GM23338 (cell line): ENCODE measurements at regions not wholly inside any gene's neighbourhood (a gene's known extent, or its start where the extent isn't known, plus 50 kb on each side); places are given as distances from the start of the nearest gene placed in this dataset.

ENCODE experiments used
- ATAC-seq: fragments of 200-7000 bp; cut with Tn5 transposase; 3 replicates; pipeline ENCODE4 v1.9.1; 2020
- DNase-seq: peaks from one replicate; pipeline ENCODE4 v3.0.0-alpha.2; 2015; ENCODE audit warnings: low spot score
- H2AFZ ChIP-seq: fragments of 200-600 bp; sonication (generic); 2 replicates; pipeline ENCODE4 v1.8.0; 2016; ENCODE audit warnings: antibody characterized with exemption, mild to moderate bottlenecking, moderate library complexity
- H3F3A ChIP-seq: fragments of 200-600 bp; sonication (generic); replicated peaks from 2 replicates; pipeline ENCODE4 v1.8.0; 2017; ENCODE audit warnings: antibody characterized with exemption, mixed run types, low read depth
- H3K27ac ChIP-seq: fragments of 200-600 bp; sonication (generic); 2 replicates; pipeline ENCODE4 v1.6.1; 2016; ENCODE audit warnings: low read depth
- H3K27me3 ChIP-seq: fragments of 200-600 bp; sonication (generic); 2 replicates; pipeline ENCODE4 v1.8.0; 2016; ENCODE audit warnings: mild to moderate bottlenecking, mixed run types, moderate library complexity; ENCODE audit not compliant: insufficient read depth
- H3K36me3 ChIP-seq: fragments of 200-600 bp; sonication (generic); 2 replicates; pipeline ENCODE4 v1.8.0; 2016; ENCODE audit warnings: mild to moderate bottlenecking; ENCODE audit not compliant: insufficient read depth
- H3K4me1 ChIP-seq: fragments of 200-600 bp; sonication (generic); 2 replicates; pipeline ENCODE4 v1.8.0; 2016; ENCODE audit warnings: mild to moderate bottlenecking, moderate library complexity; ENCODE audit not compliant: insufficient read depth
- H3K4me2 ChIP-seq: fragments of 200-600 bp; sonication (generic); 2 replicates; pipeline ENCODE4 v1.7.1; 2017; ENCODE audit warnings: mixed run types
- H3K4me3 ChIP-seq: fragments of 200-600 bp; sonication (generic); 2 replicates; pipeline ENCODE4 v1.6.1; 2016; ENCODE audit warnings: mixed run types
- H3K79me2 ChIP-seq: fragments of 200-600 bp; sonication (generic); replicated peaks from 2 replicates; pipeline ENCODE4 v1.8.0; 2017; ENCODE audit warnings: mild to moderate bottlenecking; ENCODE audit not compliant: insufficient read depth
- H3K9me2 ChIP-seq: fragments of 200-600 bp; sonication (generic); 2 replicates; pipeline ENCODE4 v1.8.0; 2017; ENCODE audit not compliant: insufficient read depth
- H4K20me1 ChIP-seq: fragments of 200-600 bp; sonication (generic); replicated peaks from 2 replicates; pipeline ENCODE4 v1.8.0; 2017; ENCODE audit warnings: mild to moderate bottlenecking; ENCODE audit not compliant: insufficient read depth
- H3K27ac Mint-ChIP-seq: 2 replicates; pipeline ENCODE4 v1.8.0; 2020; ENCODE audit warnings: inconsistent platforms, mild to moderate bottlenecking, moderate library complexity, mixed read lengths
- H3K27me3 Mint-ChIP-seq: 3 replicates; pipeline ENCODE4 v1.8.0; 2022; ENCODE audit warnings: low read depth, mild to moderate bottlenecking, moderate library complexity, mixed read lengths, inconsistent platforms; ENCODE audit not compliant: insufficient read depth, poor library complexity
- H3K36me3 Mint-ChIP-seq: 3 replicates; pipeline ENCODE4 v1.8.0; 2021; ENCODE audit warnings: low read depth, mild to moderate bottlenecking, inconsistent platforms, moderate library complexity, mixed read lengths
- H3K4me1 Mint-ChIP-seq: 3 replicates; pipeline ENCODE4 v1.8.0; 2020; ENCODE audit warnings: mild to moderate bottlenecking, inconsistent platforms, mixed read lengths
- H3K4me3 Mint-ChIP-seq: 3 replicates; pipeline ENCODE4 v1.8.0; 2021; ENCODE audit warnings: moderate library complexity, mild to moderate bottlenecking, inconsistent platforms, mixed read lengths
- H3K9me3 Mint-ChIP-seq: 3 replicates; pipeline ENCODE4 v1.8.0; 2020; ENCODE audit warnings: moderate library complexity, mild to moderate bottlenecking, inconsistent platforms, mixed read lengths
- CREB1 ChIP-seq: fragments of 250-450 bp; sonication (Bioruptor Pico); IDR thresholded peaks from 2 replicates; pipeline ENCODE4 v1.5.0; 2020; ENCODE audit warnings: low read depth, mild to moderate bottlenecking, moderate library complexity
- EZH2 ChIP-seq: fragments of 200-600 bp; sonication (generic); IDR thresholded peaks from one replicate; pipeline ENCODE4 v1.8.0; 2017; ENCODE audit warnings: antibody characterized with exemption, mild to moderate bottlenecking, low read depth; ENCODE audit not compliant: unreplicated experiment
- EZH2phosphoT487 ChIP-seq: fragments of 200-600 bp; sonication (generic); IDR thresholded peaks from one replicate; pipeline ENCODE4 v1.8.1; 2018; ENCODE audit warnings: antibody characterized with exemption; ENCODE audit not compliant: unreplicated experiment
- JUNB ChIP-seq: IDR thresholded peaks from one replicate; pipeline ENCODE4 v1.6.1; 2016; ENCODE audit warnings: antibody characterized with exemption; ENCODE audit not compliant: unreplicated experiment
- NANOG ChIP-seq: IDR thresholded peaks from 2 replicates; pipeline ENCODE4 v1.6.1; 2016; ENCODE audit warnings: antibody characterized with exemption, borderline replicate concordance
- POLR2AphosphoS5 ChIP-seq: IDR thresholded peaks from 2 replicates; pipeline ENCODE4 v1.6.1; 2016; ENCODE audit warnings: antibody characterized with exemption, low read depth
- STAT1 ChIP-seq: IDR thresholded peaks from one replicate; pipeline ENCODE4 v1.6.1; 2016; ENCODE audit warnings: antibody characterized with exemption; ENCODE audit not compliant: unreplicated experiment
- ZNF114 ChIP-seq: fragments of 250-450 bp; sonication (Bioruptor Pico); IDR thresholded peaks from 2 replicates; pipeline ENCODE4 v1.5.0; 2020; ENCODE audit warnings: mild to moderate bottlenecking, moderate library complexity
- ZNF331 ChIP-seq: fragments of 250-450 bp; sonication (Bioruptor Pico); IDR thresholded peaks from 2 replicates; pipeline ENCODE4 v1.5.0; 2020; ENCODE audit warnings: low read depth, mild to moderate bottlenecking, moderate library complexity
- TF ChIP-seq, protein P1 (sequence below), 2 experiments: fragments of 200-600 bp in 1 of 2; sonication (generic) in 1 of 2; conservative IDR thresholded peaks; 2 replicates each; pipeline versions ENCODE4 v1.5.1 to v1.6.1; 2016 to 2017; ENCODE audit warnings: antibody characterized with exemption in 2 of 2, low read depth in 2 of 2, mild to moderate bottlenecking in 2 of 2, moderate library complexity in 1 of 2
- TF ChIP-seq, protein P2 (sequence below): fragments of 250-450 bp; sonication (Bioruptor Pico); IDR thresholded peaks from 2 replicates; pipeline ENCODE4 v1.5.0; 2020; ENCODE audit warnings: mild to moderate bottlenecking, moderate library complexity
- TF ChIP-seq, protein P3 (sequence below): IDR thresholded peaks from one replicate; pipeline ENCODE4 v1.6.1; 2018; ENCODE audit warnings: antibody characterized with exemption; ENCODE audit not compliant: unreplicated experiment
- TF ChIP-seq, protein P4 (sequence below): IDR thresholded peaks from 2 replicates; pipeline ENCODE4 v1.6.1; 2016; ENCODE audit warnings: antibody characterized with exemption

DNA sequence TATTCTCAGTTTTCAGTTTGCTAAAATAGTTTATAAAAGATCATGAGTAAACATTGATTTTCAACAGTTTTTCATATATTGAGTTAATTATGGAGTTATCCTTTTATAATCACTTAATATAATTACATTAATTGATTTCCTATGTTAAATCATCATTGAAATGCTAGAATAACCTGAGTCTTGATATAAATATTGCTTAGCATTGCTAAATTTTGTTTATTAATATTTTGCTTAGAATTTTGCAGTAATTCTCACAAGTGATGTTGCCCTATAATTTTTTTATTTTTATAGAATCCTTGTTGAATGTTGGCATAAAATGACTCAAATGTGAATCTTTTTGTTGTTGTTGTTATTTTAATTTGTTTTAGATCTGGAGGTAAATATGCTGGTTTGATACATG lies 654.2 kb downstream of the OTOL1 start:
- no peaks in the 10 kb centered on the region for H3F3A ChIP-seq
- no peak overlapping the region for H2AFZ ChIP-seq
- H3K9me2 ChIP-seq: no peaks in the 10 kb centered on the region; the same call in 1 of the 2 replicates
- H3K27ac Mint-ChIP-seq: no peak overlapping the region
- no peak for ATAC-seq
- no peak overlapping the region for H3K4me3 Mint-ChIP-seq
- H3K4me1 Mint-ChIP-seq: no peaks in the 10 kb centered on the region
- DNase-seq: no peak
- TF ChIP-seq EZH2phosphoT487 (no peak), EZH2 (no peak), POLR2AphosphoS5 (no peak), ZNF331 (no peak), JUNB (no peak), ZNF114 (CRISPR knock-in tag) (no peak), CREB1 (CRISPR knock-in tag) (no peak), STAT1 (no peak), NANOG (no peak)
- TF ChIP-seq, protein P1, sequence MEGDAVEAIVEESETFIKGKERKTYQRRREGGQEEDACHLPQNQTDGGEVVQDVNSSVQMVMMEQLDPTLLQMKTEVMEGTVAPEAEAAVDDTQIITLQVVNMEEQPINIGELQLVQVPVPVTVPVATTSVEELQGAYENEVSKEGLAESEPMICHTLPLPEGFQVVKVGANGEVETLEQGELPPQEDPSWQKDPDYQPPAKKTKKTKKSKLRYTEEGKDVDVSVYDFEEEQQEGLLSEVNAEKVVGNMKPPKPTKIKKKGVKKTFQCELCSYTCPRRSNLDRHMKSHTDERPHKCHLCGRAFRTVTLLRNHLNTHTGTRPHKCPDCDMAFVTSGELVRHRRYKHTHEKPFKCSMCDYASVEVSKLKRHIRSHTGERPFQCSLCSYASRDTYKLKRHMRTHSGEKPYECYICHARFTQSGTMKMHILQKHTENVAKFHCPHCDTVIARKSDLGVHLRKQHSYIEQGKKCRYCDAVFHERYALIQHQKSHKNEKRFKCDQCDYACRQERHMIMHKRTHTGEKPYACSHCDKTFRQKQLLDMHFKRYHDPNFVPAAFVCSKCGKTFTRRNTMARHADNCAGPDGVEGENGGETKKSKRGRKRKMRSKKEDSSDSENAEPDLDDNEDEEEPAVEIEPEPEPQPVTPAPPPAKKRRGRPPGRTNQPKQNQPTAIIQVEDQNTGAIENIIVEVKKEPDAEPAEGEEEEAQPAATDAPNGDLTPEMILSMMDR (conservative IDR thresholded peaks at IDR 0.05; ENCODE audit: low read depth in 2 of 2): no peak
- TF ChIP-seq, protein P2, sequence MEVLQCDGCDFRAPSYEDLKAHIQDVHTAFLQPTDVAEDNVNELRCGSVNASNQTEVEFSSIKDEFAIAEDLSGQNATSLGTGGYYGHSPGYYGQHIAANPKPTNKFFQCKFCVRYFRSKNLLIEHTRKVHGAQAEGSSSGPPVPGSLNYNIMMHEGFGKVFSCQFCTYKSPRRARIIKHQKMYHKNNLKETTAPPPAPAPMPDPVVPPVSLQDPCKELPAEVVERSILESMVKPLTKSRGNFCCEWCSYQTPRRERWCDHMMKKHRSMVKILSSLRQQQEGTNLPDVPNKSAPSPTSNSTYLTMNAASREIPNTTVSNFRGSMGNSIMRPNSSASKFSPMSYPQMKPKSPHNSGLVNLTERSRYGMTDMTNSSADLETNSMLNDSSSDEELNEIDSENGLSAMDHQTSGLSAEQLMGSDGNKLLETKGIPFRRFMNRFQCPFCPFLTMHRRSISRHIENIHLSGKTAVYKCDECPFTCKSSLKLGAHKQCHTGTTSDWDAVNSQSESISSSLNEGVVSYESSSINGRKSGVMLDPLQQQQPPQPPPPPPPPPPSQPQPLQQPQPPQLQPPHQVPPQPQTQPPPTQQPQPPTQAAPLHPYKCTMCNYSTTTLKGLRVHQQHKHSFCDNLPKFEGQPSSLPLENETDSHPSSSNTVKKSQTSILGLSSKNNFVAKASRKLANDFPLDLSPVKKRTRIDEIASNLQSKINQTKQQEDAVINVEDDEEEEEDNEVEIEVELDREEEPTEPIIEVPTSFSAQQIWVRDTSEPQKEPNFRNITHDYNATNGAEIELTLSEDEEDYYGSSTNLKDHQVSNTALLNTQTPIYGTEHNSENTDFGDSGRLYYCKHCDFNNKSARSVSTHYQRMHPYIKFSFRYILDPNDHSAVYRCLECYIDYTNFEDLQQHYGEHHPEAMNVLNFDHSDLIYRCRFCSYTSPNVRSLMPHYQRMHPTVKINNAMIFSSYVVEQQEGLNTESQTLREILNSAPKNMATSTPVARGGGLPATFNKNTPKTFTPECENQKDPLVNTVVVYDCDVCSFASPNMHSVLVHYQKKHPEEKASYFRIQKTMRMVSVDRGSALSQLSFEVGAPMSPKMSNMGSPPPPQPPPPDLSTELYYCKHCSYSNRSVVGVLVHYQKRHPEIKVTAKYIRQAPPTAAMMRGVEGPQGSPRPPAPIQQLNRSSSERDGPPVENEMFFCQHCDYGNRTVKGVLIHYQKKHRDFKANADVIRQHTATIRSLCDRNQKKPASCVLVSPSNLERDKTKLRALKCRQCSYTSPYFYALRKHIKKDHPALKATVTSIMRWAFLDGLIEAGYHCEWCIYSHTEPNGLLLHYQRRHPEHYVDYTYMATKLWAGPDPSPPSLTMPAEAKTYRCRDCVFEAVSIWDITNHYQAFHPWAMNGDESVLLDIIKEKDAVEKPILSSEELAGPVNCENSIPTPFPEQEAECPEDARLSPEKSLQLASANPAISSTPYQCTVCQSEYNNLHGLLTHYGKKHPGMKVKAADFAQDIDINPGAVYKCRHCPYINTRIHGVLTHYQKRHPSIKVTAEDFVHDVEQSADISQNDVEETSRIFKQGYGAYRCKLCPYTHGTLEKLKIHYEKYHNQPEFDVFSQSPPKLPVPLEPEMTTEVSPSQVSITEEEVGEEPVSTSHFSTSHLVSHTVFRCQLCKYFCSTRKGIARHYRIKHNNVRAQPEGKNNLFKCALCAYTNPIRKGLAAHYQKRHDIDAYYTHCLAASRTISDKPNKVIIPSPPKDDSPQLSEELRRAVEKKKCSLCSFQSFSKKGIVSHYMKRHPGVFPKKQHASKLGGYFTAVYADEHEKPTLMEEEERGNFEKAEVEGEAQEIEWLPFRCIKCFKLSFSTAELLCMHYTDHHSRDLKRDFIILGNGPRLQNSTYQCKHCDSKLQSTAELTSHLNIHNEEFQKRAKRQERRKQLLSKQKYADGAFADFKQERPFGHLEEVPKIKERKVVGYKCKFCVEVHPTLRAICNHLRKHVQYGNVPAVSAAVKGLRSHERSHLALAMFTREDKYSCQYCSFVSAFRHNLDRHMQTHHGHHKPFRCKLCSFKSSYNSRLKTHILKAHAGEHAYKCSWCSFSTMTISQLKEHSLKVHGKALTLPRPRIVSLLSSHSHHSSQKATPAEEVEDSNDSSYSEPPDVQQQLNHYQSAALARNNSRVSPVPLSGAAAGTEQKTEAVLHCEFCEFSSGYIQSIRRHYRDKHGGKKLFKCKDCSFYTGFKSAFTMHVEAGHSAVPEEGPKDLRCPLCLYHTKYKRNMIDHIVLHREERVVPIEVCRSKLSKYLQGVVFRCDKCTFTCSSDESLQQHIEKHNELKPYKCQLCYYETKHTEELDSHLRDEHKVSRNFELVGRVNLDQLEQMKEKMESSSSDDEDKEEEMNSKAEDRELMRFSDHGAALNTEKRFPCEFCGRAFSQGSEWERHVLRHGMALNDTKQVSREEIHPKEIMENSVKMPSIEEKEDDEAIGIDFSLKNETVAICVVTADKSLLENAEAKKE: no peak
- TF ChIP-seq, protein P3, sequence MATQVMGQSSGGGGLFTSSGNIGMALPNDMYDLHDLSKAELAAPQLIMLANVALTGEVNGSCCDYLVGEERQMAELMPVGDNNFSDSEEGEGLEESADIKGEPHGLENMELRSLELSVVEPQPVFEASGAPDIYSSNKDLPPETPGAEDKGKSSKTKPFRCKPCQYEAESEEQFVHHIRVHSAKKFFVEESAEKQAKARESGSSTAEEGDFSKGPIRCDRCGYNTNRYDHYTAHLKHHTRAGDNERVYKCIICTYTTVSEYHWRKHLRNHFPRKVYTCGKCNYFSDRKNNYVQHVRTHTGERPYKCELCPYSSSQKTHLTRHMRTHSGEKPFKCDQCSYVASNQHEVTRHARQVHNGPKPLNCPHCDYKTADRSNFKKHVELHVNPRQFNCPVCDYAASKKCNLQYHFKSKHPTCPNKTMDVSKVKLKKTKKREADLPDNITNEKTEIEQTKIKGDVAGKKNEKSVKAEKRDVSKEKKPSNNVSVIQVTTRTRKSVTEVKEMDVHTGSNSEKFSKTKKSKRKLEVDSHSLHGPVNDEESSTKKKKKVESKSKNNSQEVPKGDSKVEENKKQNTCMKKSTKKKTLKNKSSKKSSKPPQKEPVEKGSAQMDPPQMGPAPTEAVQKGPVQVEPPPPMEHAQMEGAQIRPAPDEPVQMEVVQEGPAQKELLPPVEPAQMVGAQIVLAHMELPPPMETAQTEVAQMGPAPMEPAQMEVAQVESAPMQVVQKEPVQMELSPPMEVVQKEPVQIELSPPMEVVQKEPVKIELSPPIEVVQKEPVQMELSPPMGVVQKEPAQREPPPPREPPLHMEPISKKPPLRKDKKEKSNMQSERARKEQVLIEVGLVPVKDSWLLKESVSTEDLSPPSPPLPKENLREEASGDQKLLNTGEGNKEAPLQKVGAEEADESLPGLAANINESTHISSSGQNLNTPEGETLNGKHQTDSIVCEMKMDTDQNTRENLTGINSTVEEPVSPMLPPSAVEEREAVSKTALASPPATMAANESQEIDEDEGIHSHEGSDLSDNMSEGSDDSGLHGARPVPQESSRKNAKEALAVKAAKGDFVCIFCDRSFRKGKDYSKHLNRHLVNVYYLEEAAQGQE: no peak
- TF ChIP-seq, protein P4, sequence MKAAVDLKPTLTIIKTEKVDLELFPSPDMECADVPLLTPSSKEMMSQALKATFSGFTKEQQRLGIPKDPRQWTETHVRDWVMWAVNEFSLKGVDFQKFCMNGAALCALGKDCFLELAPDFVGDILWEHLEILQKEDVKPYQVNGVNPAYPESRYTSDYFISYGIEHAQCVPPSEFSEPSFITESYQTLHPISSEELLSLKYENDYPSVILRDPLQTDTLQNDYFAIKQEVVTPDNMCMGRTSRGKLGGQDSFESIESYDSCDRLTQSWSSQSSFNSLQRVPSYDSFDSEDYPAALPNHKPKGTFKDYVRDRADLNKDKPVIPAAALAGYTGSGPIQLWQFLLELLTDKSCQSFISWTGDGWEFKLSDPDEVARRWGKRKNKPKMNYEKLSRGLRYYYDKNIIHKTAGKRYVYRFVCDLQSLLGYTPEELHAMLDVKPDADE: no peak
- no peak overlapping the region for H3K4me3 ChIP-seq
- H4K20me1 ChIP-seq: no peaks in the 10 kb centered on the region
- H3K79me2 ChIP-seq: no peaks in the 10 kb centered on the region
- no peak overlapping the region for H3K4me2 ChIP-seq
- no peaks in the 10 kb centered on the region for H3K36me3 Mint-ChIP-seq
- H3K27ac ChIP-seq: no peak overlapping the region
- H3K4me1 ChIP-seq: no peaks in the 10 kb centered on the region
- no peaks in the 10 kb centered on the region for H3K36me3 ChIP-seq
- H3K9me3 Mint-ChIP-seq: no peaks in the 10 kb centered on the region
- no peaks in the 10 kb centered on the region for H3K27me3 Mint-ChIP-seq
- no peaks in the 10 kb centered on the region for H3K27me3 ChIP-seq
